ENCODE measurements at regions not wholly inside any gene's neighbourhood (a gene's known extent, or its start where the extent isn't known, plus 50 kb on each side); places are given as distances from the start of the nearest gene placed in this dataset.

GRCh38 chr1:222061711-222062359 is 319.9 kb upstream of the DUSP10 start:
- Histone ChIP-seq H3K27ac (no peak overlapping the region), H3K4me1 (ENCODE audit: low read depth, poor library complexity, severe bottlenecking) (no peaks in the 10 kb centered on the region), H3K27me3 (ENCODE audit: insufficient read depth, low read depth) (no peaks in the 10 kb centered on the region), H3K4me3 (IDR thresholded peaks at IDR 0.05; ENCODE audit: insufficient read depth, low read depth, low read length) (no peak overlapping the region), H4K20me1 (ENCODE audit: insufficient read depth) (no peaks in the 10 kb centered on the region), H3K9ac (no peak overlapping the region), H3K79me2 (ENCODE audit: insufficient read depth, low read depth) (no peaks in the 10 kb centered on the region), H3K36me3 (ENCODE audit: insufficient read depth) (no peaks in the 10 kb centered on the region), H2AFZ (ENCODE audit: low read depth) (no peak overlapping the region), H3K4me2 (no peak overlapping the region)
- TF ChIP-seq CTCF (conservative IDR thresholded peaks at IDR 0.05; ENCODE audit: low read depth, low read length), result no peak

GRCh38 chr1:222060210-222060916 is 318.5 kb upstream of the DUSP10 start:
- no peak overlapping the region for H2AFZ ChIP-seq (ENCODE audit: low read depth)
- no peak overlapping the region for H3K9ac ChIP-seq
- no peak overlapping the region for H3K4me3 ChIP-seq (IDR thresholded peaks at IDR 0.05; ENCODE audit: insufficient read depth, low read depth, low read length)
- no peaks in the 10 kb centered on the region for H4K20me1 ChIP-seq (ENCODE audit: insufficient read depth)
- no peaks in the 10 kb centered on the region for H3K27me3 ChIP-seq (ENCODE audit: insufficient read depth, low read depth)
- no peaks in the 10 kb centered on the region for H3K4me1 ChIP-seq (ENCODE audit: low read depth, poor library complexity, severe bottlenecking)
- H3K4me2 ChIP-seq, result no peak overlapping the region
- TF ChIP-seq CTCF (conservative IDR thresholded peaks at IDR 0.05; ENCODE audit: low read depth, low read length), result no peak
- no peak overlapping the region for H3K27ac ChIP-seq
- no peaks in the 10 kb centered on the region for H3K79me2 ChIP-seq (ENCODE audit: insufficient read depth, low read depth)
- H3K36me3 ChIP-seq (ENCODE audit: insufficient read depth), result no peaks in the 10 kb centered on the region

- H3K4me2 ChIP-seq, result no peak overlapping the region
- no peaks in the 10 kb centered on the region for H3K36me3 ChIP-seq (ENCODE audit: insufficient read depth)
- H3K27ac ChIP-seq, result no peak overlapping the region
- H4K20me1 ChIP-seq (ENCODE audit: insufficient read depth), result no peaks in the 10 kb centered on the region
- no peak overlapping the region for H3K9ac ChIP-seq
- H3K27me3 ChIP-seq (ENCODE audit: insufficient read depth, low read depth), result no peaks in the 10 kb centered on the region
- H2AFZ ChIP-seq (ENCODE audit: low read depth), result no peak overlapping the region
- H3K4me1 ChIP-seq (ENCODE audit: low read depth, poor library complexity, severe bottlenecking), result no peaks in the 10 kb centered on the region
- H3K79me2 ChIP-seq (ENCODE audit: insufficient read depth, low read depth), result no peaks in the 10 kb centered on the region
- no peak overlapping the region for H3K4me3 ChIP-seq (IDR thresholded peaks at IDR 0.05; ENCODE audit: insufficient read depth, low read depth, low read length)
- no peak for TF ChIP-seq CTCF (conservative IDR thresholded peaks at IDR 0.05; ENCODE audit: low read depth, low read length)
These were observed 316.4 kb upstream of the DUSP10 start for GRCh38 chr1:222058249-222058648.

- Histone ChIP-seq H3K79me2 (ENCODE audit: insufficient read depth, low read depth) (no peaks in the 10 kb centered on the region), H3K27me3 (ENCODE audit: insufficient read depth, low read depth) (no peaks in the 10 kb centered on the region), H3K4me2 (no peak overlapping the region), H3K36me3 (ENCODE audit: insufficient read depth) (no peaks in the 10 kb centered on the region), H3K4me3 (IDR thresholded peaks at IDR 0.05; ENCODE audit: insufficient read depth, low read depth, low read length) (no peak overlapping the region), H4K20me1 (ENCODE audit: insufficient read depth) (no peaks in the 10 kb centered on the region), H3K9ac (no peak overlapping the region), H2AFZ (ENCODE audit: low read depth) (no peak overlapping the region), H3K27ac (no peak overlapping the region), H3K4me1 (ENCODE audit: low read depth, poor library complexity, severe bottlenecking) (no peaks in the 10 kb centered on the region)
- no peak for TF ChIP-seq CTCF (conservative IDR thresholded peaks at IDR 0.05; ENCODE audit: low read depth, low read length)
These were observed 315.3 kb upstream of the DUSP10 start for GRCh38 chr1:222057162-222057561.

Measured in KMS-11 (cell line).